Loucy (cell line): ENCODE measurements at regions not wholly inside any gene's neighbourhood (a gene's known extent, or its start where the extent isn't known, plus 50 kb on each side); places are given as distances from the start of the nearest gene placed in this dataset.

Experiments
- H2AFZ ChIP-seq: fragments of 200-600 bp; sonication (generic); 2 replicates; pipeline ENCODE4 v1.6.0; 2016; ENCODE audit warnings: antibody characterized with exemption, mild to moderate bottlenecking, low read length, moderate library complexity
- H3F3A ChIP-seq: fragments of 200-600 bp; 2 replicates; pipeline ENCODE4 v1.6.0; 2016; ENCODE audit warnings: antibody characterized with exemption, low read depth, mild to moderate bottlenecking
- H3K27me3 ChIP-seq: fragments of 200-600 bp; sonication (generic); 2 replicates; pipeline ENCODE4 v1.6.1; 2014; ENCODE audit warnings: low read length, mild to moderate bottlenecking; ENCODE audit not compliant: insufficient read depth, poor library complexity, severe bottlenecking
- H3K36me3 ChIP-seq: fragments of 200-600 bp; sonication (generic); 2 replicates; pipeline ENCODE4 v1.6.1; 2016; ENCODE audit warnings: low read length; ENCODE audit not compliant: insufficient read depth
- H3K4me1 ChIP-seq: fragments of 200-600 bp; sonication (generic); 2 replicates; pipeline ENCODE4 v1.5.1; 2014; ENCODE audit warnings: low read length, mild to moderate bottlenecking; ENCODE audit not compliant: insufficient read depth, poor library complexity, severe bottlenecking
- H3K4me2 ChIP-seq: fragments of 200-600 bp; sonication (generic); 2 replicates; pipeline ENCODE4 v1.6.0; 2014; ENCODE audit warnings: antibody characterized with exemption, low read length, low read depth, mild to moderate bottlenecking; ENCODE audit not compliant: poor library complexity, severe bottlenecking
- H3K4me3 ChIP-seq: fragments of 200-600 bp; sonication (generic); 2 replicates; pipeline ENCODE4 v1.5.1; 2014; ENCODE audit warnings: low read length, mild to moderate bottlenecking, mixed read lengths; ENCODE audit not compliant: poor library complexity, severe bottlenecking
- H3K79me2 ChIP-seq: fragments of 200-600 bp; sonication (generic); 2 replicates; pipeline ENCODE4 v1.6.1; 2014; ENCODE audit warnings: low read length; ENCODE audit not compliant: insufficient read depth
- H3K9ac ChIP-seq: fragments of 200-600 bp; sonication (generic); 2 replicates; pipeline ENCODE4 v1.6.0; 2014; ENCODE audit warnings: mild to moderate bottlenecking, low read depth, low read length, moderate library complexity; ENCODE audit not compliant: poor library complexity, severe bottlenecking
- H3K9me2 ChIP-seq: fragments of 200-600 bp; sonication (generic); replicated peaks from 2 replicates; pipeline ENCODE4 v1.6.1; 2016; ENCODE audit warnings: low read depth, low read length, mixed read lengths
- H3K9me3 ChIP-seq: fragments of 200-600 bp; sonication (generic); 2 replicates; pipeline ENCODE4 v1.6.1; 2014; ENCODE audit warnings: mild to moderate bottlenecking, antibody characterized with exemption, low read length, low read depth; ENCODE audit not compliant: insufficient read depth
- H4K20me1 ChIP-seq: fragments of 200-600 bp; sonication (generic); 2 replicates; pipeline ENCODE4 v1.6.0; 2014; ENCODE audit warnings: antibody characterized with exemption, low read length, mild to moderate bottlenecking; ENCODE audit not compliant: insufficient read depth, poor library complexity, severe bottlenecking
- EZH2phosphoT487 ChIP-seq: fragments of 200-600 bp; IDR thresholded peaks from 2 replicates; pipeline ENCODE4 v1.6.1; 2018; ENCODE audit warnings: antibody characterized with exemption, mild to moderate bottlenecking, moderate library complexity, borderline replicate concordance
- TF ChIP-seq, protein P1 (sequence below): fragments of 200-600 bp; sonication (generic); conservative IDR thresholded peaks from 2 replicates; pipeline ENCODE4 v1.5.1; 2014; ENCODE audit warnings: mild to moderate bottlenecking, antibody characterized with exemption, low read length

DNA sequence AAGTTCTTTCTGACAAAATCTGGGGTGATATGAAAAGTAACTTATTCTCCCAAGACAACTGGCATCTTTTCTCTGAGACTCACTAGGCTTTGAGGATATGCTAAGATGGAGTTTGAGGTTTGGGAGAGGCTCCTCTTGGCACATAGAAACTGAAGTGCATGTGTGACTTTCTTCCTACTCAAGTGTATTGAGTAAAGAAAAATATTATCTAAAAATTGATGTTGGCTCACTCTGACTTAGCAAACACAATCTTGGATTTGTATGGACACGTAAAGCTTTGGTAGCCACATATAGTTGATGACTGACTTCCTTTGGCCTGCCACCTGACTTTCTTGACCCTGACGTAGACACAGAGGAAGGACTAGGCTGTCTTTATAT is 71.1 kb upstream of the KLF12 start:
- Histone ChIP-seq H3K4me2 (no peak overlapping the region), H3F3A (no peaks in the 10 kb centered on the region), H3K36me3 (no peaks in the 10 kb centered on the region), H3K4me3 (no peak overlapping the region), H3K9me2 (no peaks in the 10 kb centered on the region), H3K9me3 (no peaks in the 10 kb centered on the region), H2AFZ (no peak overlapping the region), H3K79me2 (no peaks in the 10 kb centered on the region), H3K4me1 (no peaks in the 10 kb centered on the region), H3K9ac (no peak overlapping the region), H3K27me3 (peaks cover 5% of the 10 kb centered on the region), H4K20me1 (no peaks in the 10 kb centered on the region)
- no peak for TF ChIP-seq EZH2phosphoT487
- TF ChIP-seq, protein P1, sequence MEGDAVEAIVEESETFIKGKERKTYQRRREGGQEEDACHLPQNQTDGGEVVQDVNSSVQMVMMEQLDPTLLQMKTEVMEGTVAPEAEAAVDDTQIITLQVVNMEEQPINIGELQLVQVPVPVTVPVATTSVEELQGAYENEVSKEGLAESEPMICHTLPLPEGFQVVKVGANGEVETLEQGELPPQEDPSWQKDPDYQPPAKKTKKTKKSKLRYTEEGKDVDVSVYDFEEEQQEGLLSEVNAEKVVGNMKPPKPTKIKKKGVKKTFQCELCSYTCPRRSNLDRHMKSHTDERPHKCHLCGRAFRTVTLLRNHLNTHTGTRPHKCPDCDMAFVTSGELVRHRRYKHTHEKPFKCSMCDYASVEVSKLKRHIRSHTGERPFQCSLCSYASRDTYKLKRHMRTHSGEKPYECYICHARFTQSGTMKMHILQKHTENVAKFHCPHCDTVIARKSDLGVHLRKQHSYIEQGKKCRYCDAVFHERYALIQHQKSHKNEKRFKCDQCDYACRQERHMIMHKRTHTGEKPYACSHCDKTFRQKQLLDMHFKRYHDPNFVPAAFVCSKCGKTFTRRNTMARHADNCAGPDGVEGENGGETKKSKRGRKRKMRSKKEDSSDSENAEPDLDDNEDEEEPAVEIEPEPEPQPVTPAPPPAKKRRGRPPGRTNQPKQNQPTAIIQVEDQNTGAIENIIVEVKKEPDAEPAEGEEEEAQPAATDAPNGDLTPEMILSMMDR, result no peak

DNA sequence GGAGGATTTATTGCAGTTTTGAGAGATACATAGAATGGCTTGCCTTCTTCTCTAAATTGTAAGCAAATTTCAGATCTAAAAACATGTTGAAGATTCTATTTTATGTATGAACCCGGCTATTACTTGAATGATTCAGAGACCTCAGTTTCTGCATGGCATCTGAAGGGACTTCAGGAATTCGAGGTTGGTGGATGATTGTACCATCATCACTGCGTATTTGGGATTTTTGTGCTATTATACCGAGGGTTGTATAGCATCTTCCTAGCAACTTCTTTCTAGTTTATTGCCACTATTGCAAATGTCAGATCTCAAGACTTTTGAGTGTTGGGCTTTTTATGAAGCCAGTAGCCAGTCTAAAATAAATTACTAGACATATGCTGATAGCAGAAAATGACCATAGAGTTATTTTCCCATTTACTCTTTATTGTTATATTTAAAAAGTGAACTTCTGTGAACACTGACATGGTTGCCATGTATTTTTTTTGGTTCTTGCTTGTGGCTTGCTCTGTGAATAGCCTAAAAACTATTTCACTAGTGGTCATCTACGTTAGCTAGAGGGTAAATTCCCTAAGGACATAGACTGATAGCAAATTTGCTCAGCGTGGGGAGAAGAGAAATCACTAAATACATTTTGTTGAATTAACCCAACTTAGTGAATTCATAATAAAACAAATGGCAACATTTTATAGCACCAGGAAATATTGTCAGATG is 70.6 kb upstream of the KLF12 start:
- Histone ChIP-seq H3K4me3 (no peak overlapping the region), H3K9me2 (no peaks in the 10 kb centered on the region), H4K20me1 (no peaks in the 10 kb centered on the region), H3K27me3 (peaks cover 5% of the 10 kb centered on the region), H3K36me3 (no peaks in the 10 kb centered on the region), H3K9ac (no peak overlapping the region), H3K4me2 (no peak overlapping the region), H3F3A (no peaks in the 10 kb centered on the region), H3K79me2 (no peaks in the 10 kb centered on the region), H3K9me3 (no peaks in the 10 kb centered on the region), H3K4me1 (no peaks in the 10 kb centered on the region), H2AFZ (no peak overlapping the region)
- TF ChIP-seq EZH2phosphoT487, result no peak

DNA sequence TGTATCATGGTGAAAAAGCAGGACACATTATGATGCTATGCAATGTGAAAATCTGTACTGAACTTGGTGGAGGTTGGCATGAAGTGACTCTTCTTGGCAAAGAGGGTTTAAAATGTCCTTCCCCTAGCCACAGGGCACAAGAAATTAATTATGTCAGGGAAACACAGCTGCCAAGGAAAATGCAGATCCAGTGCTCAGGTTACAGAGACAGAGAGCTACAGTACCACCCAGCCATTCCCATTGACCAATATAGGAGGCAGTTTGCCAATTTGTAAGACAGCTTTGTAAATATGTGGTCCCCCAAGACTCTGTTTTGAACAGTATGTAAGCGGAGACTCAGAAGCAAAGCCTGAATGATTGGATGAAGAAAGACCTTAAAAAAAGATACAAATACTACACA is 69.4 kb upstream of the KLF12 start:
- H2AFZ ChIP-seq, result no peak overlapping the region
- no peak overlapping the region for H3K4me3 ChIP-seq
- H4K20me1 ChIP-seq, result no peaks in the 10 kb centered on the region
- H3K27me3 ChIP-seq, result peaks cover 14% of the 10 kb centered on the region
- H3F3A ChIP-seq, result no peaks in the 10 kb centered on the region
- H3K4me1 ChIP-seq, result no peaks in the 10 kb centered on the region
- H3K9me3 ChIP-seq, result no peaks in the 10 kb centered on the region
- H3K9ac ChIP-seq, result no peak overlapping the region
- H3K79me2 ChIP-seq, result no peaks in the 10 kb centered on the region
- TF ChIP-seq EZH2phosphoT487, result no peak
- TF ChIP-seq, protein P1, result no peak
- H3K36me3 ChIP-seq, result no peaks in the 10 kb centered on the region
- H3K9me2 ChIP-seq, result no peaks in the 10 kb centered on the region
- no peak overlapping the region for H3K4me2 ChIP-seq
